ENCODE measurements at regions not wholly inside any gene's neighbourhood (a gene's known extent, or its start where the extent isn't known, plus 50 kb on each side); places are given as distances from the start of the nearest gene placed in this dataset.

DNA sequence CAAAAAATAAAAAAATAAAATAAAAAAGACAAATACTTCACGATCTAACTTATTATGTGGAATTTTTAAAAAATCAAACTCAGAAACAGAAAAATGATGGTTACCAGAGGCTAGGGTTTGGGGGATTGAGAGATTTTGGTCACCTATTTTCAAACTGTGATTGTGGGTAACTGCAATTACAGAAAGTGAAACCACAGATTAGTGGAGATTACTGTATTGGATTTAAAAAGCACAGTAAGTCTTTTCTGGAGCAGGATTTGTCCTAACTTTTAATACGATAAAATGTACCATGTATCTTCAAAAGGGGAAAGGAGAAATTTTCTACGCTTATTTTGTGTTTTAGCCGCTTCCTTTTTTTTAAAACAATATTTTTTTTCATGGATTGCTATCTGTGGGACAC is 1204.9 kb upstream of the LRRTM3 start:
- CTCF ChIA-PET, result no interaction called here
- POLR2A ChIA-PET, result no interaction called here
- intact Hi-C loops (cut with micrococcal nuclease), result no loop called here

DNA sequence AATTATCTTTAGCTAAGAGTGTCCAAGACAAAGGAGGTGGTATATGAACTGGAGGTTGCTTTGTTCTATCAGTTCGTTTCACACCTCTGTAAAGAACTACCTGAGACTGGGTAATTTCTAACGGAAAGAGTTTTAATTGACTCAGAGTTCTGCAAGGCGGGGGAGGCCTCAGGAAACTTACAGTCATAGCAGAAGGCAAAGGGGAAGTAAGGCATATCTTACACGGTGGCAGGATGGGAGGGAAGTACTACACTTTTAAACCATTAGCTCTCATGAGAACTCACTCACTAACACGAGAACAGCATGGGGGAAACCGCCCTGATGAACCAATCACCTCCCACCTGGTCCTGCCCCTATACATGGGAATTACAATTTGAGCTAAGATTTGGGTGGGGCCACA is 1202.3 kb upstream of the LRRTM3 start:
- H3K4me3 ChIP-seq (ENCODE audit: control extremely low read depth in 1 of 5, extremely low read depth in 1 of 5, insufficient read depth in 1 of 5, low read depth in 2 of 5, low read length in 4 of 5), result no peak overlapping the region
- peaks cover 0 to 2% (median 0%) of the 10 kb centered on the region in 3 donors for H3K9me3 ChIP-seq (ENCODE audit: control extremely low read depth in 1 of 3, control insufficient read depth in 2 of 3, insufficient read depth in 1 of 3, low read length in 2 of 3)
- DNase-seq (no peak), ATAC-seq (ENCODE audit: low read depth) (no peak)
- intact Hi-C loops (cut with micrococcal nuclease), result no loop called here
- no peaks in the 10 kb centered on the region for H3K27me3 Mint-ChIP-seq
- H3K27ac ChIP-seq (ENCODE audit: low read length in 2 of 2), result no peak overlapping the region
- no peak overlapping the region for H3K9ac ChIP-seq (ENCODE audit: low read length)
- 93% methylated on average over 2 of the region's 6 CpGs for WGBS (ENCODE audit: insufficient coverage)
- no peak for TF ChIP-seq EZH2 (IDR thresholded peaks at IDR 0.05; ENCODE audit: borderline replicate concordance, insufficient read depth, low read depth, low read length, poor library complexity, severe bottlenecking)
- TF ChIP-seq, protein P1, sequence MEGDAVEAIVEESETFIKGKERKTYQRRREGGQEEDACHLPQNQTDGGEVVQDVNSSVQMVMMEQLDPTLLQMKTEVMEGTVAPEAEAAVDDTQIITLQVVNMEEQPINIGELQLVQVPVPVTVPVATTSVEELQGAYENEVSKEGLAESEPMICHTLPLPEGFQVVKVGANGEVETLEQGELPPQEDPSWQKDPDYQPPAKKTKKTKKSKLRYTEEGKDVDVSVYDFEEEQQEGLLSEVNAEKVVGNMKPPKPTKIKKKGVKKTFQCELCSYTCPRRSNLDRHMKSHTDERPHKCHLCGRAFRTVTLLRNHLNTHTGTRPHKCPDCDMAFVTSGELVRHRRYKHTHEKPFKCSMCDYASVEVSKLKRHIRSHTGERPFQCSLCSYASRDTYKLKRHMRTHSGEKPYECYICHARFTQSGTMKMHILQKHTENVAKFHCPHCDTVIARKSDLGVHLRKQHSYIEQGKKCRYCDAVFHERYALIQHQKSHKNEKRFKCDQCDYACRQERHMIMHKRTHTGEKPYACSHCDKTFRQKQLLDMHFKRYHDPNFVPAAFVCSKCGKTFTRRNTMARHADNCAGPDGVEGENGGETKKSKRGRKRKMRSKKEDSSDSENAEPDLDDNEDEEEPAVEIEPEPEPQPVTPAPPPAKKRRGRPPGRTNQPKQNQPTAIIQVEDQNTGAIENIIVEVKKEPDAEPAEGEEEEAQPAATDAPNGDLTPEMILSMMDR (IDR thresholded peaks at IDR 0.05), result no peak
- H2AFZ ChIP-seq (ENCODE audit: insufficient read depth, low read depth, low read length, poor library complexity, severe bottlenecking), result no peak overlapping the region
- no peaks in the 10 kb centered on the region for H3K27me3 ChIP-seq (replicated peaks in 1 of 4; ENCODE audit: control extremely low read depth in 1 of 4, control insufficient read depth in 3 of 4, insufficient read depth in 4 of 4, low read length in 3 of 4)
- no peaks in the 10 kb centered on the region for H3K4me1 ChIP-seq (ENCODE audit: control insufficient read depth in 2 of 2, insufficient read depth in 2 of 2, low read length in 2 of 2)
- no peak overlapping the region for H3K27ac Mint-ChIP-seq
- CTCF ChIA-PET, result no interaction called here
- no peaks in the 10 kb centered on the region for H3K36me3 ChIP-seq (replicated peaks in 1 of 2; ENCODE audit: control extremely low read depth in 1 of 2, control insufficient read depth in 1 of 2, extremely low read depth in 1 of 2, insufficient read depth in 2 of 2, low read length in 1 of 2)
- H4K20me1 ChIP-seq (ENCODE audit: control insufficient read depth, insufficient read depth, low read length, poor library complexity, severe bottlenecking), result no peaks in the 10 kb centered on the region
- peaks cover 3% of the 10 kb centered on the region for H3K9me3 Mint-ChIP-seq (ENCODE audit: insufficient read depth)
- no peak overlapping the region for H3K4me3 Mint-ChIP-seq
- H3K4me1 Mint-ChIP-seq, result no peaks in the 10 kb centered on the region
- H3K79me2 ChIP-seq (ENCODE audit: control insufficient read depth, insufficient read depth, low read length), result no peaks in the 10 kb centered on the region
- POLR2A ChIA-PET, result no interaction called here
- no peak overlapping the region for H3K4me2 ChIP-seq (replicated peaks; ENCODE audit: low read depth, low read length, poor library complexity, severe bottlenecking)

More for the DNA sequence above, 1204.9 kb upstream of the LRRTM3 start:
- Mint-ChIP-seq H3K4me1 (no peaks in the 10 kb centered on the region), H3K4me3 (no peak overlapping the region), H3K27ac (no peak overlapping the region), H3K9me3 (ENCODE audit: insufficient read depth) (no peaks in the 10 kb centered on the region), H3K27me3 (no peaks in the 10 kb centered on the region)
- no peaks in the 10 kb centered on the region for H3K4me1 ChIP-seq (ENCODE audit: control insufficient read depth in 2 of 2, insufficient read depth in 2 of 2, low read length in 2 of 2)
- no peak for ATAC-seq (ENCODE audit: low read depth)
- TF ChIP-seq, protein P1 (IDR thresholded peaks at IDR 0.05), result no peak
- no peak for TF ChIP-seq EZH2 (IDR thresholded peaks at IDR 0.05; ENCODE audit: borderline replicate concordance, insufficient read depth, low read depth, low read length, poor library complexity, severe bottlenecking)
- no peak for DNase-seq
- H3K79me2 ChIP-seq (ENCODE audit: control insufficient read depth, insufficient read depth, low read length), result no peaks in the 10 kb centered on the region
- no peak overlapping the region for H3K27ac ChIP-seq (ENCODE audit: low read length in 2 of 2)
- no peaks in the 10 kb centered on the region for H3K27me3 ChIP-seq (replicated peaks in 1 of 4; ENCODE audit: control extremely low read depth in 1 of 4, control insufficient read depth in 3 of 4, insufficient read depth in 4 of 4, low read length in 3 of 4)
- no peak overlapping the region for H3K4me2 ChIP-seq (replicated peaks; ENCODE audit: low read depth, low read length, poor library complexity, severe bottlenecking)
- no peaks in the 10 kb centered on the region for H3K36me3 ChIP-seq (replicated peaks in 1 of 2; ENCODE audit: control extremely low read depth in 1 of 2, control insufficient read depth in 1 of 2, extremely low read depth in 1 of 2, insufficient read depth in 2 of 2, low read length in 1 of 2)
- no CpG with 5 or more reads among the region's 4 CpGs for WGBS (ENCODE audit: insufficient coverage)
- H4K20me1 ChIP-seq (ENCODE audit: control insufficient read depth, insufficient read depth, low read length, poor library complexity, severe bottlenecking), result no peaks in the 10 kb centered on the region
- H3K9ac ChIP-seq (ENCODE audit: low read length), result no peak overlapping the region
- no peak overlapping the region for H2AFZ ChIP-seq (ENCODE audit: insufficient read depth, low read depth, low read length, poor library complexity, severe bottlenecking)
- peaks cover 0 to 2% (median 0%) of the 10 kb centered on the region in 3 donors for H3K9me3 ChIP-seq (ENCODE audit: control extremely low read depth in 1 of 3, control insufficient read depth in 2 of 3, insufficient read depth in 1 of 3, low read length in 2 of 3)
- H3K4me3 ChIP-seq (ENCODE audit: control extremely low read depth in 1 of 5, extremely low read depth in 1 of 5, insufficient read depth in 1 of 5, low read depth in 2 of 5, low read length in 4 of 5), result no peak overlapping the region

Measured in B cell (primary cell).